Muscle of leg (tissue), 3 donors: ENCODE measurements at regions not wholly inside any gene's neighbourhood (a gene's known extent, or its start where the extent isn't known, plus 50 kb on each side); places are given as distances from the start of the nearest gene placed in this dataset.
"Not testable (repeated sequence)": the region's sequence is repeated elsewhere in the genome, so short reads cannot be mapped to it uniquely, and the experiment has no call there.

Experiments
- DNase-seq: peaks from one replicate; pipeline ENCODE4 v3.0.0; 2013
- H3K27ac ChIP-seq: one replicate; pipeline ENCODE4 v1.5.1; 2013; ENCODE audit warnings: mild to moderate bottlenecking, low read length, control low read depth
- H3K27me3 ChIP-seq: one replicate; pipeline ENCODE4 v1.6.1; 2013; ENCODE audit warnings: low read length; ENCODE audit not compliant: control insufficient read depth, insufficient read depth
- H3K36me3 ChIP-seq: one replicate; pipeline ENCODE4 v1.6.1; 2013; ENCODE audit warnings: low read length; ENCODE audit not compliant: control insufficient read depth, insufficient read depth
- H3K4me1 ChIP-seq: one replicate; pipeline ENCODE4 v1.6.1; 2013; ENCODE audit warnings: low read length; ENCODE audit not compliant: control insufficient read depth, insufficient read depth
- H3K4me3 ChIP-seq: one replicate; pipeline ENCODE4 v1.5.1; 2013; ENCODE audit warnings: low read length, control low read depth
- H3K9me3 ChIP-seq: replicated peaks from 2 replicates; pipeline ENCODE4 v1.6.1; 2013; ENCODE audit warnings: low read depth, low read length; ENCODE audit not compliant: control insufficient read depth
- WGBS: methylation state at CpG from one replicate; pipeline ENCODE4 v1.1.5; 2013; ENCODE audit warnings: missing lambda C conversion rate; ENCODE audit not compliant: insufficient coverage; 5-methylcytosine and 5-hydroxymethylcytosine counted together

- Histone ChIP-seq H3K36me3 (no peaks in the 10 kb centered on the region), H3K27me3 (no peaks in the 10 kb centered on the region), H3K4me1 (no peaks in the 10 kb centered on the region), H3K9me3 (no peaks in the 10 kb centered on the region), H3K4me3 (no peak overlapping the region), H3K27ac (no peak overlapping the region)
- DNase-seq, result no peak
- 100% methylated on average over 1 of the region's 1 CpG for WGBS
Observed at GRCh38 chr2:144010096-144010836, 509.7 kb downstream of the ZEB2 start.

GRCh38 chr2:144006139-144006538, 513.8 kb downstream of the ZEB2 start:
- no peaks in the 10 kb centered on the region for H3K4me1 ChIP-seq
- DNase-seq, result no peak
- WGBS, result 100% methylated on average over 4 of the region's 7 CpGs
- H3K36me3 ChIP-seq, result no peaks in the 10 kb centered on the region
- H3K4me3 ChIP-seq, result no peak overlapping the region
- H3K27ac ChIP-seq, result no peak overlapping the region
- no peaks in the 10 kb centered on the region for H3K9me3 ChIP-seq
- no peaks in the 10 kb centered on the region for H3K27me3 ChIP-seq

DNA sequence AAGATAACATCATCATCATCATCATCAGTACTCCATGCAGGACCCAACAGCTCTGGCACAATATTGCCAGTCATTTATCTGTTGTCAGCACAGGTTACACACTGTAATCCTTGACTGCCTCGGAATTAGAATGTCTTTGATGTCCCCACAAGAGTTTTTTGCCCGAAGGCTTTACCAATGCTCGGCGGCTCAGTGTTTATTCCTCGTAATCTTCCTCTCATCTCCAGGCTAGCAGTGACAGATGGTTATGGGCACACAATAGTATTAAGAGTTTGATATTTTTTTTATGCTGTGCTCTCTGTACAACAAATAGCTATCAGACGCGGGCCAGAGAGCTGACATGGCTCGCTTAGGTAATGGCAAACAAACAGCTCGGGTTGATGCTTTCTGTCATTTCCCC, 515.2 kb downstream of the ZEB2 start:
- no peak for DNase-seq
- Histone ChIP-seq H3K9me3 (no peaks in the 10 kb centered on the region), H3K27ac (no peak overlapping the region), H3K4me3 (no peak overlapping the region), H3K4me1 (no peaks in the 10 kb centered on the region), H3K36me3 (no peaks in the 10 kb centered on the region), H3K27me3 (no peaks in the 10 kb centered on the region)
- WGBS, result 85% methylated on average over 4 of the region's 9 CpGs

GRCh38 chr2:144003460-144004075, 516.4 kb downstream of the ZEB2 start:
- H3K36me3 ChIP-seq, result no peaks in the 10 kb centered on the region
- no CpG with 5 or more reads among the region's 2 CpGs for WGBS
- no peak overlapping the region for H3K4me3 ChIP-seq
- H3K27me3 ChIP-seq, result no peaks in the 10 kb centered on the region
- DNase-seq, result no peak
- H3K9me3 ChIP-seq, result no peaks in the 10 kb centered on the region
- no peak overlapping the region for H3K27ac ChIP-seq
- H3K4me1 ChIP-seq, result no peaks in the 10 kb centered on the region

GRCh38 chr2:143996974-143997373, 522.9 kb downstream of the ZEB2 start:
- Histone ChIP-seq H3K4me3 (no peak overlapping the region), H3K27me3 (no peaks in the 10 kb centered on the region), H3K4me1 (no peaks in the 10 kb centered on the region), H3K9me3 (no peaks in the 10 kb centered on the region), H3K36me3 (no peaks in the 10 kb centered on the region), H3K27ac (no peak overlapping the region)
- DNase-seq, result no peak
- no CpG with 5 or more reads among the region's 2 CpGs for WGBS

- no peaks in the 10 kb centered on the region for H3K4me1 ChIP-seq
- no peak for DNase-seq
- no peak overlapping the region for H3K27ac ChIP-seq
- H3K9me3 ChIP-seq, result peaks cover 5% of the 10 kb centered on the region
- no peaks in the 10 kb centered on the region for H3K27me3 ChIP-seq
- WGBS, result no CpG with 5 or more reads among the region's 1 CpG
- no peaks in the 10 kb centered on the region for H3K36me3 ChIP-seq
- H3K4me3 ChIP-seq, result no peak overlapping the region
Observed at GRCh38 chr2:143994961-143995360, 525.0 kb downstream of the ZEB2 start.

DNA sequence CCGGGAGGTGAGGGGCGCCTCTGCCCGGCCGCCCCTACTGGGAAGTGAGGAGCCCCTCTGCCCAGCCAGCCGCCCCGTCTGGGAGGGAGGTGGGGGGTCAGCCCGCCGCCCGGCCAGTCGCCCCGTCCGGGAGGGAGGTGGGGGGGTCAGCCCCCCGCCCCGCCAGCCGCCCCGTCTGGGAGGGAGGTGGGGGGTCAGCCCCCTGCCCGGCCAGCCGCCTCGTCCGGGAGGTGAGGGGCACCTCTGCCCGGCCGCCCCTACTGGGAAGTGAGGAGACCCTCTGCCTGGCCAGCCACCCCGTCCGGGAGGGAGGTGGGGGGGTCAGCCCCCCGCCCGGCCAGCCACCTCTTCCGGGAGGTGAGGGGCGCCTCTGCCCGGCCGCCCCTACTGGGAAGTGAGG, 528.3 kb downstream of the ZEB2 start:
- H3K4me3 ChIP-seq, H3K9me3 ChIP-seq, H3K4me1 ChIP-seq, H3K27ac ChIP-seq, H3K27me3 ChIP-seq, DNase-seq, H3K36me3 ChIP-seq: not testable (repeated sequence)
- 98% methylated on average over 15 of the region's 30 CpGs for WGBS

DNA sequence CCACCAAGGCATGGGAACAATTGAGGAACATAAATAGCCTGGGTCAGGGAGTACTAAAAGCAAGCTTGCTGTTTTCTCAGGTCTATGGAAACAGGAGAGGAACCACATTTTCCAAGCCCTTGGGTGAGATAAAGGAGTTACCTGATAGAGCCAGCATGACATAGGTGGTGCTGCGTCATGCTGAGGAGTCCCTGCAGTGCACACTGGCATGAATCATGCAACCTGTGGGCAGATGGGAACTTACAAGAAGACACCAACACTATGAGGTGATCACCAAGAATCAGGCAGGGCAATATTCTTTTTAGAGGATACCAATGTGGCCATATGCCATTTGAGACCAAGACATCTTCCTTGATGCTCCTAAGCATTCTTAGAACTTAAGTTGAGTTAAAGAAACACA, 531.8 kb downstream of the ZEB2 start:
- Histone ChIP-seq H3K27me3 (no peaks in the 10 kb centered on the region), H3K27ac (no peak overlapping the region), H3K4me1 (no peaks in the 10 kb centered on the region), H3K9me3 (peaks cover 9% of the 10 kb centered on the region), H3K4me3 (no peak overlapping the region), H3K36me3 (peaks cover 8% of the 10 kb centered on the region)
- no peak for DNase-seq
- 100% methylated on average over 1 of the region's 1 CpG for WGBS

GRCh38 chr2:143981428-143981827, 538.5 kb downstream of the ZEB2 start:
- peaks cover 4% of the 10 kb centered on the region for H3K9me3 ChIP-seq
- H3K36me3 ChIP-seq, result peaks cover 3% of the 10 kb centered on the region
- no peak overlapping the region for H3K27ac ChIP-seq
- DNase-seq, result no peak
- H3K27me3 ChIP-seq, result no peaks in the 10 kb centered on the region
- H3K4me1 ChIP-seq, result no peaks in the 10 kb centered on the region
- no peak overlapping the region for H3K4me3 ChIP-seq
- no CpG with 5 or more reads among the region's 2 CpGs for WGBS

DNA sequence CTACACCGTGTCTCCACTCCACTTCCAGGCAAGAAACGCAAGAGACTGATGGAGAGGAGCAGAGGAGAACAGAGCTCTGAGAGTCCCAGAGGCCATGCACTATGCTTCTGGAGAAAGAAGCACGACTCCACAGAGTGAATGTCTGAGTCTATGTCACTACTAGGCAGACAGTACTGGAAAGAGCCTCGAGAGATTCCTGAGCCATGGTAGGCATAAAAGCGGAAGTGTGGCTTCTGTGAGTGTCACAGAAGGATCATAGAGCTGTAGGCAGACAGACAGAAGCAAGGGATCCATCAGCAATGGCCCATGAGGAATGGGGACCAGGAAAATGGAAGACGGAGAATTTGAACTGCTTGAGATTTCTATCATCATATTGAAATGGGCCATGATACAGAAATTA, 542.6 kb downstream of the ZEB2 start:
- Histone ChIP-seq H3K27ac (no peak overlapping the region), H3K4me1 (no peaks in the 10 kb centered on the region), H3K4me3 (no peak overlapping the region), H3K9me3 (no peaks in the 10 kb centered on the region), H3K36me3 (no peaks in the 10 kb centered on the region), H3K27me3 (no peaks in the 10 kb centered on the region)
- no peak for DNase-seq
- 93% methylated on average over 3 of the region's 6 CpGs for WGBS
